Gastrocnemius medialis (tissue), 4 donors: ENCODE measurements at regions not wholly inside any gene's neighbourhood (a gene's known extent, or its start where the extent isn't known, plus 50 kb on each side); places are given as distances from the start of the nearest gene placed in this dataset.
"Not testable (repeated sequence)": the region's sequence is repeated elsewhere in the genome, so short reads cannot be mapped to it uniquely, and the experiment has no call there.

Source experiments
- ATAC-seq, 2 donors: fragments of 150-250 bp; one replicate each; pipeline ENCODE4 v1.9.1; 2016
- DNase-seq, 2 donors: peaks; one replicate each; pipeline ENCODE4 v3.0.0-alpha.2; 2019
- H3K27ac ChIP-seq, 4 donors: fragments of 200-600 bp; sonication (generic); 1 replicate in 1 of 4; 2 replicates in 3 of 4; pipeline ENCODE4 v1.5.1; 2016 to 2018; ENCODE audit warnings: mild to moderate bottlenecking in 2 of 4, moderate library complexity in 1 of 4
- H3K27me3 ChIP-seq, 3 donors: fragments of 200-600 bp; sonication (generic) in 2 of 3; 1 replicate in 1 of 3; 2 replicates in 2 of 3; pipeline versions ENCODE4 v1.5.1 to v1.6.0; 2016 to 2019; ENCODE audit warnings: mild to moderate bottlenecking in 1 of 3, moderate library complexity in 1 of 3
- H3K36me3 ChIP-seq, 2 donors: fragments of 200-600 bp; sonication (generic) in 1 of 2; one replicate each; pipeline ENCODE4 v1.5.1; 2017 to 2018
- H3K4me1 ChIP-seq, 2 donors: fragments of 200-600 bp; sonication (generic) in 1 of 2; one replicate each; pipeline ENCODE4 v1.5.1; 2016 to 2017; ENCODE audit warnings: mild to moderate bottlenecking in 2 of 2
- H3K4me3 ChIP-seq, 4 donors: fragments of 200-600 bp; sonication (generic) in 3 of 4; 1 replicate in 1 of 4; 2 replicates in 3 of 4; pipeline ENCODE4 v1.5.1; 2016 to 2019; ENCODE audit warnings: mild to moderate bottlenecking in 2 of 4
- H3K9me3 ChIP-seq, 3 donors: fragments of 200-600 bp; sonication (generic) in 2 of 3; 1 replicate in 1 of 3; 2 replicates in 2 of 3; pipeline ENCODE4 v1.5.1; 2016 to 2019
- POLR2A ChIP-seq, 2 donors: fragments of 450-650 bp; IDR thresholded peaks; one replicate each; pipeline ENCODE4 v1.6.1; 2017; ENCODE audit warnings: antibody characterized with exemption in 2 of 2, mild to moderate bottlenecking in 2 of 2, moderate library complexity in 2 of 2
- in situ Hi-C, 4 donors: fragments of 200-750 bp; cut with MboI; loops; one replicate each; pipeline versions ENCODE4 v1.15.0 to v1.8.0; 2017; ENCODE audit warnings: low sequenced_read_pairs in 4 of 4
- intact Hi-C: fragments of 100-400 bp; cut with DNase I; formaldehyde crosslinking; loops from one replicate; pipeline ENCODE4 v1.15.1; 2023; ENCODE audit warnings: low total_unique reads
- TF ChIP-seq, protein P1 (sequence below), 5 experiments: fragments of 450-650 bp in 3 of 5; fragments of 200-600 bp in 2 of 5; sonication (generic) in 2 of 5; IDR thresholded peaks in 4 of 5; conservative IDR thresholded peaks in 1 of 5; 1 replicate in 4 of 5; 2 replicates in 1 of 5; pipeline ENCODE4 v1.5.1; 2016 to 2019; ENCODE audit warnings: antibody characterized with exemption in 5 of 5, mild to moderate bottlenecking in 3 of 5, moderate library complexity in 3 of 5

DNA sequence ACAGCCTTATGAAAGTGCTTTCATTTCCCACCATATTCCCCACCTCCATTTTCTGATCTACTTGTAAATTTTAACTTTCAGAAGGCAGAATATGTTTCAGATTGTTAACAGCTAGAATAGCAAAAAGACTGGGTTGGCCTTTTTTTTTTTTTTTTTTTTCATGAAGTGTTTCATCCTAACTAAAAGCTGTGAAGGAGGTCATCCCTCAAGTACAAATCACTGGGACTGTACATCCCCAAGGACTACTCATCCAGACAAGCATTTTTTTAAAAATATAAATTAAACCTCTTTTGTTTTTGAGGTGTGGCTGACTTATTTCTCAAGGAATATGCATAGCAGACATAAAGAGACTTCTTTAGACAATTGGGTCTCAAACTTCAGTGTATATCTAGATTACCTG is 542.1 kb upstream of the TUSC1 start:
- H3K9me3 ChIP-seq = no peaks in the 10 kb centered on the region
- TF ChIP-seq POLR2A (IDR thresholded peaks at IDR 0.05) = no peak
- TF ChIP-seq, protein P1, sequence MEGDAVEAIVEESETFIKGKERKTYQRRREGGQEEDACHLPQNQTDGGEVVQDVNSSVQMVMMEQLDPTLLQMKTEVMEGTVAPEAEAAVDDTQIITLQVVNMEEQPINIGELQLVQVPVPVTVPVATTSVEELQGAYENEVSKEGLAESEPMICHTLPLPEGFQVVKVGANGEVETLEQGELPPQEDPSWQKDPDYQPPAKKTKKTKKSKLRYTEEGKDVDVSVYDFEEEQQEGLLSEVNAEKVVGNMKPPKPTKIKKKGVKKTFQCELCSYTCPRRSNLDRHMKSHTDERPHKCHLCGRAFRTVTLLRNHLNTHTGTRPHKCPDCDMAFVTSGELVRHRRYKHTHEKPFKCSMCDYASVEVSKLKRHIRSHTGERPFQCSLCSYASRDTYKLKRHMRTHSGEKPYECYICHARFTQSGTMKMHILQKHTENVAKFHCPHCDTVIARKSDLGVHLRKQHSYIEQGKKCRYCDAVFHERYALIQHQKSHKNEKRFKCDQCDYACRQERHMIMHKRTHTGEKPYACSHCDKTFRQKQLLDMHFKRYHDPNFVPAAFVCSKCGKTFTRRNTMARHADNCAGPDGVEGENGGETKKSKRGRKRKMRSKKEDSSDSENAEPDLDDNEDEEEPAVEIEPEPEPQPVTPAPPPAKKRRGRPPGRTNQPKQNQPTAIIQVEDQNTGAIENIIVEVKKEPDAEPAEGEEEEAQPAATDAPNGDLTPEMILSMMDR (IDR thresholded peaks at IDR 0.05 in 4 of 5, conservative IDR thresholded peaks at IDR 0.05 in 1 of 5) = no peak
- no peaks in the 10 kb centered on the region for H3K27me3 ChIP-seq
- H3K4me1 ChIP-seq = no peaks in the 10 kb centered on the region
- in situ Hi-C loops = no loop called here
- H3K4me3 ChIP-seq = no peak overlapping the region
- no peak for ATAC-seq
- no peak overlapping the region for H3K27ac ChIP-seq
- DNase-seq = no peak
- H3K36me3 ChIP-seq = no peaks in the 10 kb centered on the region
- intact Hi-C loops = no loop called here

DNA sequence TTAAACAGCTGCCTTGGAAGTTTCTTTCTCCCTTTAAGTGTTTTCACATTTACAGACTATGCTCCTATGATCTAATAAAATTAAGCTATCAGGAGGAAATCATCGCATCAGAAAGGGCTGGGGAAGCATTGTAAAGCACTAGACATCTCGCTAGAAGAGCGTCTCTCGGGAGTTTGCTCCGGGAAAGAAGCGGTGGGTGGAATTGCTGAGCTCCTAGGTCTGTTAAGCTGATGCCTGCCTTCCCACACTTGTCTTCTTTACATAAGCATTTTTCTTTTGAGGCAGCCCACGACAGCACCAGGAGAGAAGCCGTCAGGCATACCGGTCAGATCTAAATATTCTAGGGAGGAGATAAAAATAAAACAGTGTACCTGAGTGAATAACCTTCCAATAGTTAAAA is 541.7 kb upstream of the TUSC1 start:
- no peaks in the 10 kb centered on the region for H3K9me3 ChIP-seq
- no peaks in the 10 kb centered on the region for H3K36me3 ChIP-seq
- intact Hi-C loops = no loop called here
- ATAC-seq = no peak
- no peaks in the 10 kb centered on the region for H3K4me1 ChIP-seq
- no peak overlapping the region for H3K4me3 ChIP-seq
- in situ Hi-C loops = no loop called here
- no peaks in the 10 kb centered on the region for H3K27me3 ChIP-seq
- TF ChIP-seq, protein P1 (IDR thresholded peaks at IDR 0.05 in 4 of 5, conservative IDR thresholded peaks at IDR 0.05 in 1 of 5) = no peak
- no peak for TF ChIP-seq POLR2A (IDR thresholded peaks at IDR 0.05)
- H3K27ac ChIP-seq = no peak overlapping the region
- no peak for DNase-seq

DNA sequence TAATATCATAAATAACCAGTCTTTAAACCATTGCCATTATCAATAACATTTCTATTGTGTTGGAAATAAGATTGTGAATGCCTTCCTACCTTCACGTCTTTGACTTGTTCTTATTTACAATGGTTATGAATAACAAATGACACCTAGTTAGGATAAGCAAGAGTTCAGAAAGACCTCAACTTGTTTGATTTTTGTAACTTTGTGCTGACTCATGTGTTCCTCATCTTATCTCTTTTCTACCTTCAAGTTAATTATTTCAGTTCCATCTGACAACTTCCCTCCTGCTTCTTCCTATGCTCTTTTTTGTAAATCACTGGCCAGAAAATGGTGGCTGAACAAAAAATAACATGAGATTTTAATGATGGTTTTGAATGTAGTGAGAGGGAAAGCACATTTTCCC is 538.5 kb upstream of the TUSC1 start:
- no peak for DNase-seq
- no peak for ATAC-seq
- H3K4me1 ChIP-seq = no peaks in the 10 kb centered on the region
- TF ChIP-seq POLR2A (IDR thresholded peaks at IDR 0.05) = no peak
- TF ChIP-seq, protein P1 (IDR thresholded peaks at IDR 0.05 in 4 of 5, conservative IDR thresholded peaks at IDR 0.05 in 1 of 5) = no peak
- intact Hi-C loops = no loop called here
- no peak overlapping the region for H3K4me3 ChIP-seq
- in situ Hi-C loops = no loop called here
- no peaks in the 10 kb centered on the region for H3K27me3 ChIP-seq
- no peak overlapping the region for H3K27ac ChIP-seq
- no peaks in the 10 kb centered on the region for H3K9me3 ChIP-seq
- no peaks in the 10 kb centered on the region for H3K36me3 ChIP-seq

DNA sequence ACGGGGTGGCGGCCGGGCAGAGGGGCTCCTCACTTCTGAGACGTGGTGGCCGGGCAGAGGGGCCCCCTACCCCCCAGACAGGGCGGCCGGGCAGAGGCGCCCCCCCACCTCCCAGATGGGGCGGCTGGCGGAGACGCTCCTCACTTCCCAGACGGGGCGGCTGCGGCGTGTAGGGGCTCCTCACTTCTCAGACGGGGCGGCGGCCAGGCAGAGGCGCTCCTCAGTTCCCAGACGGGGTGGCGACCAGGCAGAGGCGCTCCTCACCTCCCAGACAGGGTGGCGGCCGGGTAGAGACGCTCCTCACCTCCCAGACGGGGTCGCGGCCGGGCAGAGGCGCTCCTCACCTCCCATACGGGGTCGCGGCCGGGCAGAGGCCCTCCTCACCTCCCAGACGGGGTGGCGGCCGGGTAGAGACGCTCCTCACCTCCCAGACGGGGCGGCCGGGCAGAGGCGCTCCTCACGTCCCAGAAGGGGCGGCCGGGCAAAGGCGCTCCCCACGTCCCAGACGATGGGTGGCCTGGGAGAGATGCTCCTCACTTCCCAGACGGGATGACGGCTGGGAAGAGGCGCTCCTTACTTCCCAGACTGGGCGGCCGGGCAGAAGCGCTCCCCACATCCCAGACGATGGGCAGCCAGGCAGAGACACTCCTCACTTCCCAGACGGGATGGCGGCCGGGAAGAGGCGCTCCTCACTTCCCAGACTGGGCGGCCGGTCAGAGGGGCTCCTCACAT is 536.6 kb upstream of the TUSC1 start:
- DNase-seq, ATAC-seq, H3K36me3 ChIP-seq, H3K4me3 ChIP-seq, intact Hi-C loops, H3K27me3 ChIP-seq, H3K9me3 ChIP-seq, H3K4me1 ChIP-seq, H3K27ac ChIP-seq, in situ Hi-C loops: not testable (repeated sequence)

DNA sequence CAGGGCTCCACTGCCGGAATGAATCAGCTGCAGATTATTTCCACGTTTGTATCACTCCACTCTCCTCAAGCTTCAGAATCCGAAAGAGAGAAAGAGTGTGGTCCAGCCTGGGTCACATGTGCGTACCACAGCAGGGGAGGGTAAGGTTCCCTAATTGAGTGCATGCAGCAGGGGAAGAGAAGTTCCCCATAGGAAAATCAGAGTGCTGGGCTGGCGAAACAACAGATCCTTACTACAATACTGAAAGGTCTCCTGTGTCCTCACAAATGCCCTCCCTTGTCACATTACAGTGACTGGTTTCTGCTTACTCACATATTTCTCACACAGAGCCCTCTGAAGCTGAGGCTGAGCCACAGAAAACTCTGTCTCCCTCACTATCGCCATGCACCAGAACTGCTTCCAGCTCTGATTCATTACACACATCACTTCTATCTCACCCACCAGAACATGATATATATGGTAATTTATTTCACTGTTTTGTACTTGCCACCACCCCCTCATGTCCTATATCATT is 532.2 kb upstream of the TUSC1 start:
- no peaks in the 10 kb centered on the region for H3K36me3 ChIP-seq
- H3K9me3 ChIP-seq = no peaks in the 10 kb centered on the region
- DNase-seq (no peak), ATAC-seq (no peak)
- intact Hi-C loops = no loop called here
- no peak overlapping the region for H3K4me3 ChIP-seq
- no peaks in the 10 kb centered on the region for H3K27me3 ChIP-seq
- in situ Hi-C loops = no loop called here
- H3K27ac ChIP-seq = no peak overlapping the region
- H3K4me1 ChIP-seq = no peaks in the 10 kb centered on the region
- TF ChIP-seq, protein P1 (IDR thresholded peaks at IDR 0.05 in 4 of 5, conservative IDR thresholded peaks at IDR 0.05 in 1 of 5) = no peak
- no peak for TF ChIP-seq POLR2A (IDR thresholded peaks at IDR 0.05)
